ENCODE measurements at regions not wholly inside any gene's neighbourhood (a gene's known extent, or its start where the extent isn't known, plus 50 kb on each side); places are given as distances from the start of the nearest gene placed in this dataset.

DNA sequence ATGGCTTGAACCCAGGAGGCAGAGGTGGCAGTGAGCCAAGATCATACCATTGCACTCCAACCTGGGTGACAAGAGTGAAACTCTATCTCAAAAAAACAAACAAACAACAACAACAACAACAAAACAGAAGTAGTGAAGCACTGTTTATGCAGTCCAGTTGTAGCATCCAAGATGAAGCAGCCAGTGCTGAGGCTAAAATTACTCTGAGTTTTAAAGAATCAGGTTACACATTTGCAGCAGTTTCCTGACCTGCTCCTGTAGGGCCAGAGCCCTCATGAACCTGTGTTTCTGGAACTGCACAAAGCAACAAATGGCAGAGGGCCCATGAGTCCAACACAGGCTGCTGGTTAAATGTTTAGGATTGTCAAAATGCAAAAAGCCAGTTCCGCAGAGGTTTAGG lies 499.5 kb upstream of the PSMD7 start:
- DNase-seq (ENCODE audit: low spot score, unreplicated experiment), result no peak
- TF ChIP-seq, protein P1, sequence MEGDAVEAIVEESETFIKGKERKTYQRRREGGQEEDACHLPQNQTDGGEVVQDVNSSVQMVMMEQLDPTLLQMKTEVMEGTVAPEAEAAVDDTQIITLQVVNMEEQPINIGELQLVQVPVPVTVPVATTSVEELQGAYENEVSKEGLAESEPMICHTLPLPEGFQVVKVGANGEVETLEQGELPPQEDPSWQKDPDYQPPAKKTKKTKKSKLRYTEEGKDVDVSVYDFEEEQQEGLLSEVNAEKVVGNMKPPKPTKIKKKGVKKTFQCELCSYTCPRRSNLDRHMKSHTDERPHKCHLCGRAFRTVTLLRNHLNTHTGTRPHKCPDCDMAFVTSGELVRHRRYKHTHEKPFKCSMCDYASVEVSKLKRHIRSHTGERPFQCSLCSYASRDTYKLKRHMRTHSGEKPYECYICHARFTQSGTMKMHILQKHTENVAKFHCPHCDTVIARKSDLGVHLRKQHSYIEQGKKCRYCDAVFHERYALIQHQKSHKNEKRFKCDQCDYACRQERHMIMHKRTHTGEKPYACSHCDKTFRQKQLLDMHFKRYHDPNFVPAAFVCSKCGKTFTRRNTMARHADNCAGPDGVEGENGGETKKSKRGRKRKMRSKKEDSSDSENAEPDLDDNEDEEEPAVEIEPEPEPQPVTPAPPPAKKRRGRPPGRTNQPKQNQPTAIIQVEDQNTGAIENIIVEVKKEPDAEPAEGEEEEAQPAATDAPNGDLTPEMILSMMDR (IDR thresholded peaks at IDR 0.05; ENCODE audit: unreplicated experiment), result no peak
- Mint-ChIP-seq H3K36me3 (ENCODE audit: insufficient read depth) (no peaks in the 10 kb centered on the region), H3K9me3 (ENCODE audit: low read depth) (no peaks in the 10 kb centered on the region), H3K27me3 (peaks cover 14% of the 10 kb centered on the region), H3K4me1 (ENCODE audit: low read depth) (no peaks in the 10 kb centered on the region), H3K27ac (no peak overlapping the region), H3K4me3 (ENCODE audit: low read depth) (no peak overlapping the region)

DNA sequence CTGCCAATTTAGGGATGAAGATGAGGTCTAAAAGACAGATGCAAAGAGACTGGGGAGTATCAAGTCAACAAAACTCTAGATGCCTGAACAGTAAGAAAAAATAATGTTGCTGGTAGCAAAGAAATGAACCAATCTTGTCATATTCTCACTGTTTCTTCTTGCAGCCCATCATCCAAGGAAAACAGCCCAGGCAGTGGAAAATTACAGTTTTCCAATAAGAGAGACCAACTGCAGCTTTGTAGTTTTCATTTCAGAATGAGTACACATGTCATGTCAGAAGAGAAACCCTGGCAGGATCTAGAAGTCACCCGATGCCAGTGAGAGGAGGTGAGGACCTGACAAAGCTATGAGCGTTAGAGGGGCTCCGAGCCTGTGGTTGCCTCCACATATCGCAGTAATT lies 500.4 kb upstream of the PSMD7 start:
- Mint-ChIP-seq H3K4me3 (ENCODE audit: low read depth) (no peak overlapping the region), H3K27me3 (peaks cover 14% of the 10 kb centered on the region), H3K36me3 (ENCODE audit: insufficient read depth) (no peaks in the 10 kb centered on the region), H3K4me1 (ENCODE audit: low read depth) (no peaks in the 10 kb centered on the region), H3K9me3 (ENCODE audit: low read depth) (no peaks in the 10 kb centered on the region), H3K27ac (no peak overlapping the region)
- TF ChIP-seq, protein P1 (IDR thresholded peaks at IDR 0.05; ENCODE audit: unreplicated experiment), result no peak
- no peak for DNase-seq (ENCODE audit: low spot score, unreplicated experiment)

DNA sequence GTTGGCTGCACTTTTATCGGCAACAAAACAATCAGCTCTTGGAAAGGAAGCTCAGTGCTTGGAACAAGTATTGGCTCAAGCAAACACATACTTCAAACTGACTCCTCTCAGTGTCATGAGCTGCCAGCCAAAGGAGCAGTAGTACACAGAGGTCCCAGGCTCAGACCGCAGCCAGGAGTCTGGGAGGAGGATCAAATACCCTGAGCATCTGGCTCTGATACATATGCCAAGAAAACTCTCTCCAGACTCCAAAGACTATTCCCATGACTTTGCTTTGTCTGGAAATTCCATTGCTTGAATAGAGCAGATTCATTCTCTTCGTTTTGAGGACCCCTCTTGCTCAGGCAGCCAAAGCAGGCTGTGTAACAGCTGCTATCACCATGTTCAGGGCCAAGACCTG lies 501.6 kb upstream of the PSMD7 start:
- Mint-ChIP-seq H3K27ac (no peak overlapping the region), H3K4me1 (ENCODE audit: low read depth) (no peaks in the 10 kb centered on the region), H3K9me3 (ENCODE audit: low read depth) (no peaks in the 10 kb centered on the region), H3K27me3 (peaks cover 14% of the 10 kb centered on the region), H3K4me3 (ENCODE audit: low read depth) (no peak overlapping the region), H3K36me3 (ENCODE audit: insufficient read depth) (no peaks in the 10 kb centered on the region)
- TF ChIP-seq, protein P1 (IDR thresholded peaks at IDR 0.05; ENCODE audit: unreplicated experiment), result no peak
- DNase-seq (ENCODE audit: low spot score, unreplicated experiment), result no peak

DNA sequence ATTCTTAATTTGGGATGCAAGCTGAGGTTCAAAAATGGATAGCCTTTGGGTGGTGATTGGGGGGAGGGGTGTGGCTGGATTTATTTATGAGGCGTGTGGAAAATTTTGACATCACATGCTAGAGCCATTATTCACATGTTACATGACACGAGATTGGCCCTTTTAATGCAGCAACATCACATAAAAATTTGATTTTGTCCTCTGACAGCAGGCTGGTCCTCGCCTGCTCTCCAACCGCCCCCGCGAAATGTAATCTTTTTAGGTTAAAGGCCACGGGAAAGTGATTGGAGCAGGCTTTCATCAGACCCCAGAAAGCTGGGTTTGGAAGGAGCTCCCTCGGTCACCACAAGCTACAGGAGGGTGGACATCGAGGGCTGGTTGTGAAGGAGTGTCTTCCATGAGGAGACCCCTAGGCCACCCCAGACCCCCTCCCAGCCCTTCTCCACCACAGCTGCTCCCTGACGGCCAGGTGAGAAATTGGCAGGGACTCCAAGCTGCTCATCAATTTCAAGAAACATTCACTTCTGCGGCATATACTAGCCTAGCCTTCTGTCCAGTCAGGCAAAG lies 502.7 kb upstream of the PSMD7 start:
- DNase-seq (ENCODE audit: low spot score, unreplicated experiment), result no peak
- Mint-ChIP-seq H3K27ac (no peak overlapping the region), H3K36me3 (ENCODE audit: insufficient read depth) (no peaks in the 10 kb centered on the region), H3K9me3 (ENCODE audit: low read depth) (no peaks in the 10 kb centered on the region), H3K4me1 (ENCODE audit: low read depth) (no peaks in the 10 kb centered on the region), H3K4me3 (ENCODE audit: low read depth) (no peak overlapping the region), H3K27me3 (peaks cover 14% of the 10 kb centered on the region)
- TF ChIP-seq, protein P1 (IDR thresholded peaks at IDR 0.05; ENCODE audit: unreplicated experiment), result no peak

DNA sequence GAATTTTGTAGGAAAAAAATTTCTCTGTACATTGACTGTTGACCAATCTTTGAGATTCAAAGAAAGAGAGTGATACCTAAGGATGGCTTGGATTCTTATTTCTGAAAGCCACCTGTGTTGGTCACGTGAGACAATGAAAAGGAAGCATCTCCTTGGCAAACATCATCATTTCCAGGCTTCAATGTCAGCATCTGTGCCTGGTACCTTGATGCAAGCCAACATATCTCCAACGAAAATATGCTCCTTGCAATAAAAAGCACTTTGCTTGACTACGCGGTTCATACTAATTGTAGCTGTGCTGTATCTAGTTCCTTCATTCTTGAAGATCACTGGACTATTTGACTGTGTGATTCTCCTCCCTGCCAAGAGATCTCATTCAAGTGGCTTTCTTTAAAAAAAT lies 503.4 kb upstream of the PSMD7 start:
- DNase-seq (ENCODE audit: low spot score, unreplicated experiment), result no peak
- H3K4me3 Mint-ChIP-seq (ENCODE audit: low read depth), result no peak overlapping the region
- H3K4me1 Mint-ChIP-seq (ENCODE audit: low read depth), result no peaks in the 10 kb centered on the region
- H3K27me3 Mint-ChIP-seq, result peaks cover 14% of the 10 kb centered on the region
- H3K9me3 Mint-ChIP-seq (ENCODE audit: low read depth), result no peaks in the 10 kb centered on the region
- TF ChIP-seq, protein P1 (IDR thresholded peaks at IDR 0.05; ENCODE audit: unreplicated experiment), result no peak
- no peak overlapping the region for H3K27ac Mint-ChIP-seq
- H3K36me3 Mint-ChIP-seq (ENCODE audit: insufficient read depth), result no peaks in the 10 kb centered on the region
